Gastroesophageal sphincter (tissue), 4 donors: ENCODE measurements at regions not wholly inside any gene's neighbourhood (a gene's known extent, or its start where the extent isn't known, plus 50 kb on each side); places are given as distances from the start of the nearest gene placed in this dataset.

Experiments used
- ATAC-seq: fragments of 150-250 bp; one replicate; pipeline ENCODE4 v1.9.1; 2016; ENCODE audit warnings: mild to moderate bottlenecking, moderate library complexity
- H3K27ac ChIP-seq, 4 donors: fragments of 200-600 bp; sonication (generic) in 3 of 4; 1 replicate in 3 of 4; 2 replicates in 1 of 4; pipeline ENCODE4 v1.5.1; 2016 to 2019
- H3K27me3 ChIP-seq: fragments of 200-600 bp; sonication (generic); one replicate; pipeline ENCODE4 v1.5.1; 2019
- H3K36me3 ChIP-seq, 2 donors: fragments of 200-600 bp; sonication (generic); one replicate each; pipeline ENCODE4 v1.5.1; 2019; ENCODE audit warnings: control low read depth in 1 of 2
- H3K4me1 ChIP-seq, 3 donors: fragments of 200-600 bp; sonication (generic); 1 replicate in 2 of 3; 2 replicates in 1 of 3; pipeline ENCODE4 v1.5.1; 2016 to 2019; ENCODE audit warnings: control low read depth in 2 of 3
- H3K4me3 ChIP-seq, 2 donors: fragments of 200-600 bp; sonication (generic); one replicate each; pipeline ENCODE4 v1.5.1; 2019; ENCODE audit warnings: mild to moderate bottlenecking in 1 of 2, moderate library complexity in 1 of 2
- H3K9me3 ChIP-seq, 3 donors: fragments of 200-600 bp; sonication (generic); one replicate each; pipeline ENCODE4 v1.5.1; 2017 to 2019; ENCODE audit warnings: control low read depth in 2 of 3
- CTCF ChIP-seq, 4 experiments: fragments of 200-600 bp in 2 of 4; fragments of 450-650 bp in 2 of 4; sonication (generic) in 1 of 4; IDR thresholded peaks; one replicate each; pipeline ENCODE4 v1.5.1; 2017 to 2019; ENCODE audit warnings: antibody characterized with exemption in 4 of 4, mild to moderate bottlenecking in 2 of 4, moderate library complexity in 2 of 4
- EP300 ChIP-seq: sonication (generic); formaldehyde crosslinking; IDR thresholded peaks from one replicate; pipeline ENCODE4 v1.6.1; 2017; ENCODE audit warnings: antibody characterized with exemption, mild to moderate bottlenecking
- POLR2A ChIP-seq, 2 donors: fragments of 450-650 bp; IDR thresholded peaks; one replicate each; pipeline ENCODE4 v1.6.1; 2017; ENCODE audit warnings: antibody characterized with exemption in 2 of 2, mild to moderate bottlenecking in 2 of 2, moderate library complexity in 1 of 2
- POLR2AphosphoS5 ChIP-seq: sonication (generic); formaldehyde crosslinking; IDR thresholded peaks from one replicate; pipeline ENCODE4 v1.6.1; 2017; ENCODE audit warnings: antibody characterized with exemption
- WGBS, 2 donors: methylation state at CpG; one replicate each; pipeline ENCODE4 v1.1.5; 2018; ENCODE audit warnings: low coverage in 1 of 2; 5-methylcytosine and 5-hydroxymethylcytosine counted together

GRCh38 chr15:35286721-35287120, 201.6 kb upstream of the NANOGP8 start:
- Histone ChIP-seq H3K4me3 (no peak overlapping the region), H3K27me3 (no peaks in the 10 kb centered on the region), H3K4me1 (peaks cover 0 to 4% (median 0%) of the 10 kb centered on the region in 3 donors), H3K27ac (no peak overlapping the region), H3K9me3 (no peaks in the 10 kb centered on the region), H3K36me3 (no peaks in the 10 kb centered on the region)
- TF ChIP-seq EP300 (no peak), POLR2AphosphoS5 (no peak), POLR2A (IDR thresholded peaks at IDR 0.05) (no peak), CTCF (IDR thresholded peaks at IDR 0.05) (no peak)
- no peak for ATAC-seq
- WGBS, 2 donors, result 83 to 92% methylated on average over 2 of the region's 2 CpGs

- Histone ChIP-seq H3K4me3 (no peak overlapping the region), H3K4me1 (no peaks in the 10 kb centered on the region), H3K27ac (no peak overlapping the region), H3K27me3 (no peaks in the 10 kb centered on the region), H3K36me3 (no peaks in the 10 kb centered on the region), H3K9me3 (peaks cover 0 to 6% (median 0%) of the 10 kb centered on the region in 3 donors)
- TF ChIP-seq EP300, result no peak
- no peak for TF ChIP-seq CTCF (IDR thresholded peaks at IDR 0.05)
- TF ChIP-seq POLR2AphosphoS5, result no peak
- no peak for TF ChIP-seq POLR2A (IDR thresholded peaks at IDR 0.05)
- no peak for ATAC-seq
- no CpG with 5 or more reads among the region's 3 CpGs for WGBS, 2 donors
Measured at GRCh38 chr15:35282965-35283496, 197.9 kb upstream of the NANOGP8 start.

DNA sequence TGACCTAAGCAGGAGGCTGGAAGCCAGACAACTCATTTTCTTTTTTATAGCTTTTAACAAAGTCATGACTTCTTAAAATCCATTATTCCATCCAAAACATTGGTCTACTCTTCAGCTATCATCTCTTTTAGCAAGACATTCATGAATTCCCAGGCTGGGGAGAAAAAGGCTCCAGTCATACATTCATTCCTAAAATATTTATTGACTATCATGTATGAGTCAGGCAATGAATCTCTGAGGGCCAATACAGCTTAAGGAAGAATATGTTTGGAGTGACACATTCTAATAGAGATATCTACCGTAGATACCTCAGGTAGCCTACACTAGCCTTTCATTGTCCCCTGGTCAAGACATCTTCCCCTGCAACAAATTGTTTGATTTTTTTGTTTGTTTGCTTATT, 196.4 kb upstream of the NANOGP8 start:
- Histone ChIP-seq H3K27ac (no peak overlapping the region), H3K36me3 (no peaks in the 10 kb centered on the region), H3K27me3 (no peaks in the 10 kb centered on the region), H3K4me1 (no peaks in the 10 kb centered on the region), H3K9me3 (peaks cover 0 to 21% (median 0%) of the 10 kb centered on the region in 3 donors), H3K4me3 (no peak overlapping the region)
- TF ChIP-seq POLR2AphosphoS5 (no peak), POLR2A (IDR thresholded peaks at IDR 0.05) (no peak), EP300 (no peak), CTCF (IDR thresholded peaks at IDR 0.05) (no peak)
- no peak for ATAC-seq
- WGBS, 2 donors, result 75% methylated on average over 1 of the region's 1 CpG

- no peak for TF ChIP-seq CTCF (IDR thresholded peaks at IDR 0.05)
- TF ChIP-seq POLR2AphosphoS5, result no peak
- TF ChIP-seq EP300, result no peak
- no peak for TF ChIP-seq POLR2A (IDR thresholded peaks at IDR 0.05)
- Histone ChIP-seq H3K36me3 (no peaks in the 10 kb centered on the region), H3K27me3 (no peaks in the 10 kb centered on the region), H3K4me3 (no peak overlapping the region), H3K4me1 (no peaks in the 10 kb centered on the region), H3K9me3 (peaks cover 0 to 21% (median 0%) of the 10 kb centered on the region in 3 donors), H3K27ac (no peak overlapping the region)
- WGBS, 2 donors, result 70% methylated on average over 1 of the region's 1 CpG; no CpG with 5 or more reads in 1 of the 2 donors
- no peak for ATAC-seq
Measured at GRCh38 chr15:35279811-35280210, 194.7 kb upstream of the NANOGP8 start.

DNA sequence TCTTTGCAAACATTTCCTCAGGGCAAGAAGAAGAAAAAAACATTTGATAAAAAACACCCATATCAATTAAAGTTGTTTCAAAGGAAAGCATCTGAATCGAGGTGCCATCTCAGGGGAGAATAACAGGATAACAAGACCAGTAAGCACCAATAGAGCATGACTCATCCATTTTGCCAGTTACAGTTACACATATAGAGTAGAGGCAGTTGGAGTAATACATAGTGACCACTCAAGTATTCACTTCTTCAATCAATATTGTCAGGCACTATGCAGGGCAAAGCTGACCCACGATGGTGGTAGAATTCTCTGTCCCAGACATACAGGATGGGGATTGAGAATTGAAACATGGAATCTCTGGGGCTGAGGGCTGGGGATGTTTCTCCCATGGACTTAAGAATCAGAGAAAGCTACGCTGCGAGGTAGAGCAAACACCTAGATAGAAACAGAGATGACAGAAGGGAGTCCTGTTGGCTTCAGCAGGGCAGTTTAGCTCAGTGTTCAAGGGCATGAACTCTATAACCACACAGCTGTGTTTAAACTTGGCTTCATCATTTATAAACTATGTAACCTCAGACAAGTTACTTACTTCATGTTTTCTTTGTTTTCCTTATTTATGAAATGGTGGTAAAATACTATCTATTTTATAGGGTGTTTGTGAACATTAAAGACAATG, 186.4 kb upstream of the NANOGP8 start:
- Histone ChIP-seq H3K9me3 (peaks cover 0 to 3% (median 0%) of the 10 kb centered on the region in 3 donors), H3K27me3 (no peaks in the 10 kb centered on the region), H3K36me3 (no peaks in the 10 kb centered on the region), H3K4me3 (no peak overlapping the region), H3K4me1 (no peaks in the 10 kb centered on the region), H3K27ac (no peak overlapping the region)
- 79 to 88% methylated on average over 3 to 4 of the region's 4 CpGs for WGBS, 2 donors
- TF ChIP-seq POLR2AphosphoS5 (no peak), EP300 (no peak), CTCF (IDR thresholded peaks at IDR 0.05) (no peak), POLR2A (IDR thresholded peaks at IDR 0.05) (no peak)
- no peak for ATAC-seq
